HG03457 (cell line): ENCODE measurements at regions not wholly inside any gene's neighbourhood (a gene's known extent, or its start where the extent isn't known, plus 50 kb on each side); places are given as distances from the start of the nearest gene placed in this dataset.
"Not testable (repeated sequence)": the region's sequence is repeated elsewhere in the genome, so short reads cannot be mapped to it uniquely, and the experiment has no call there.

Source experiments
- ATAC-seq: cut with Tn5 transposase; IDR thresholded peaks from one replicate; pipeline ENCODE4 v1.9.1; 2021; ENCODE audit warnings: moderate number of reproducible peaks; ENCODE audit not compliant: unreplicated experiment

DNA sequence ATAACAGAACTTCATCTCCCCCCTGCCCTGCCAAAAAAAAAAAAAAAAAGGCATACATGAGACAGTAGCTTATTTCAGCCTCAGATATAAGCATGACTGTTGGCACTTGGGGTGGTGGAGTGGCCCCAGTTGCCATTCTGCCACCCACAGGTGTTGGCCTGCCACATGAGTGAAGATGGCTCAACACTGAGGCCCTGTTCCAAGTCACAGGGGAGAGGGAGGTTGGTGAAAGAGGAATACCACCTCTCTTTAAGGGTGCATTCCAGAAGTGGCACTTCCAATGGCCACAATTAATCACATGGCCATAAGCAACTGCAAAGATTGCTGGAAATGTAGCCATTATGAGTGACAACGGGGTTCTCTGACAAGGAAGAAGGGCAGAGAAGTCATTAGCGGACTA lies 61.9 kb upstream of the JARID2 start:
- ATAC-seq = no peak

- no peak for ATAC-seq
These were observed 61.4 kb upstream of the JARID2 start for GRCh38 chr6:15184441-15184861.

GRCh38 chr6:15185111-15185510 lies 60.8 kb upstream of the JARID2 start:
- ATAC-seq = not testable (repeated sequence)

GRCh38 chr6:15193451-15193850 lies 52.4 kb upstream of the JARID2 start:
- ATAC-seq = not testable (repeated sequence)

DNA sequence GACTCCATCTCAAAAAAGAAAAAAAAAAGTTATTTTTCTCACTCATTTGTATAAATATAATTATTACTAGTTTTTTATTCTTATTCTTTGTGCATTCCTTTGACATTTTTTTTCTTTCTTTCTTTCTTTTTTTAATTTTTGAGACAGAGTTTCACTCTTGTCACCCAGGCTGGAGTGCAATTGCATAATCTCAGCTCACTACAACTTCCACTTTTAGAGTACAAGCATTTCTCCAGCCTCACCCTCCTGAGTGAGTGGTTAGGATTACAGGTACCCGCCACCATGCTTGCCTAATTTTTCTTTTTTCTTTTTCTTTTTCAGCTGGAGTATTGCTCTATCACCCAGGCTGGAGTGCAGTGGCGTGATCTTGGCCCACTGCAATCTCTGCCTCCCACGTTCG lies 51.4 kb upstream of the JARID2 start:
- no peak for ATAC-seq
